IMR-90 (cell line): ENCODE measurements at regions not wholly inside any gene's neighbourhood (a gene's known extent, or its start where the extent isn't known, plus 50 kb on each side); places are given as distances from the start of the nearest gene placed in this dataset.

Experiments
- ATAC-seq: fragments of 200-7000 bp; cut with Tn5 transposase; 2 replicates; pipeline ENCODE4 v1.9.1; 2020; ENCODE audit warnings: low read depth, mild to moderate bottlenecking, moderate library complexity
- BruUV-seq: library from RNA; stranded (reverse); fragments of 400-500 nt; replicated peaks from 2 replicates; lab custom pipeline; 2021; lab: Mats Ljungman, UMichigan
- CTCF ChIA-PET: fragments of 300-600 bp; formaldehyde crosslinking; extraction: SDS; loops from one replicate; lab custom pipeline; 2021; ENCODE audit warnings: antibody characterized with exemption; lab: Yijun Ruan, JAX
- POLR2A ChIA-PET: fragments of 300-600 bp; sonication (Branson Sonifier 250); formaldehyde crosslinking; loops from one replicate; lab custom pipeline; 2022; ENCODE audit warnings: antibody characterized with exemption; ENCODE audit not compliant: unreplicated experiment; lab: Charles Lee
- DNase-seq: peaks from one replicate; pipeline ENCODE4 v3.0.0; 2013
- H2AFZ ChIP-seq: replicated peaks from 2 replicates; pipeline ENCODE3; 2013; ENCODE audit warnings: low read length, mild to moderate bottlenecking; ENCODE audit not compliant: poor library complexity
- H2AK5ac ChIP-seq: 2 replicates; pipeline ENCODE4 v1.6.1; 2013; ENCODE audit warnings: low read depth, low read length, inconsistent platforms
- H2AK9ac ChIP-seq: replicated peaks from 2 replicates; pipeline ENCODE3; 2013; ENCODE audit warnings: mild to moderate bottlenecking, low read depth, low read length, moderate library complexity; ENCODE audit not compliant: poor library complexity
- H2BK120ac ChIP-seq: 2 replicates; pipeline ENCODE4 v1.6.1; 2013; ENCODE audit warnings: low read depth, low read length, inconsistent platforms
- H2BK15ac ChIP-seq: 3 replicates; pipeline ENCODE4 v1.6.1; 2013; ENCODE audit warnings: low read depth, low read length, inconsistent platforms
- H2BK20ac ChIP-seq: 2 replicates; pipeline ENCODE4 v1.6.1; 2013; ENCODE audit warnings: low read depth, mild to moderate bottlenecking, inconsistent platforms, low read length, moderate library complexity
- H2BK5ac ChIP-seq: 2 replicates; pipeline ENCODE4 v1.6.1; 2013; ENCODE audit warnings: mild to moderate bottlenecking, low read depth, low read length, inconsistent platforms; ENCODE audit not compliant: poor library complexity, severe bottlenecking
- H3K14ac ChIP-seq: replicated peaks from 2 replicates; pipeline ENCODE4 v1.6.1; 2013; ENCODE audit warnings: low read depth, low read length, inconsistent platforms
- H3K18ac ChIP-seq: 2 replicates; pipeline ENCODE4 v1.6.1; 2013; ENCODE audit warnings: low read depth, low read length, control low read depth
- H3K23ac ChIP-seq: 2 replicates; pipeline ENCODE4 v1.6.1; 2013; ENCODE audit warnings: low read depth, low read length, inconsistent platforms
- H3K27ac ChIP-seq: 2 replicates; pipeline ENCODE4 v1.5.1; 2013; ENCODE audit warnings: mild to moderate bottlenecking, control low read depth, low read length; ENCODE audit not compliant: insufficient read depth
- H3K27me3 ChIP-seq: 2 replicates; pipeline ENCODE4 v1.6.1; 2013; ENCODE audit warnings: low read length; ENCODE audit not compliant: control insufficient read depth, insufficient read depth
- H3K36me3 ChIP-seq: 2 replicates; pipeline ENCODE4 v1.6.1; 2013; ENCODE audit warnings: low read length, mixed read lengths; ENCODE audit not compliant: control insufficient read depth, insufficient read depth
- H3K4ac ChIP-seq: 2 replicates; pipeline ENCODE4 v1.6.1; 2013; ENCODE audit warnings: low read depth, low read length, inconsistent platforms
- H3K4me1 ChIP-seq: 2 replicates; pipeline ENCODE4 v1.6.1; 2013; ENCODE audit warnings: low read length, mixed read lengths; ENCODE audit not compliant: control insufficient read depth, insufficient read depth
- H3K4me2 ChIP-seq: 2 replicates; pipeline ENCODE4 v1.6.1; 2013; ENCODE audit warnings: low read depth, mild to moderate bottlenecking, control low read depth, low read length, moderate library complexity
- H3K4me3 ChIP-seq: 2 replicates; pipeline ENCODE4 v1.5.1; 2013; ENCODE audit warnings: low read depth, mild to moderate bottlenecking, control low read depth, low read length, moderate library complexity; ENCODE audit not compliant: insufficient read depth
- H3K56ac ChIP-seq: 2 replicates; pipeline ENCODE4 v1.6.1; 2013; ENCODE audit warnings: low read length, inconsistent platforms; ENCODE audit not compliant: insufficient read depth; ENCODE audit errors: extremely low read depth
- H3K79me1 ChIP-seq, 2 experiments: 2 replicates each; pipeline ENCODE4 v1.6.1; 2013; ENCODE audit warnings: low read length in 2 of 2, inconsistent platforms in 1 of 2, low read depth in 1 of 2
- H3K9ac ChIP-seq: 2 replicates; pipeline ENCODE4 v1.6.1; 2013; ENCODE audit warnings: low read depth, low read length, control low read depth
- H3K9me1 ChIP-seq: 2 replicates; pipeline ENCODE4 v1.6.1; 2013; ENCODE audit warnings: low read length, inconsistent platforms; ENCODE audit not compliant: insufficient read depth
- H3K9me3 ChIP-seq: 2 replicates; pipeline ENCODE4 v1.6.1; 2013; ENCODE audit warnings: low read length; ENCODE audit not compliant: control insufficient read depth, insufficient read depth
- H4K20me1 ChIP-seq: 2 replicates; pipeline ENCODE4 v1.6.1; 2013; ENCODE audit warnings: low read length, inconsistent platforms; ENCODE audit not compliant: insufficient read depth
- H4K5ac ChIP-seq: 2 replicates; pipeline ENCODE4 v1.6.1; 2013; ENCODE audit warnings: mild to moderate bottlenecking, low read depth, low read length, control low read depth
- H4K8ac ChIP-seq, 2 experiments: 2 replicates each; pipeline ENCODE4 v1.6.1; 2013; ENCODE audit warnings: low read depth in 2 of 2, low read length in 2 of 2, control low read depth in 1 of 2, inconsistent platforms in 1 of 2
- H4K91ac ChIP-seq: 2 replicates; pipeline ENCODE4 v1.6.1; 2013; ENCODE audit warnings: low read depth, low read length, inconsistent platforms; ENCODE audit not compliant: insufficient read depth
- MXI1 ChIP-seq: IDR thresholded peaks from 2 replicates; pipeline ENCODE4 v1.6.1; 2012; ENCODE audit warnings: low read depth, mild to moderate bottlenecking, low read length, moderate library complexity, borderline replicate concordance
- NFE2L2 ChIP-seq: fragments of 150-350 bp; IDR thresholded peaks from 2 replicates; pipeline ENCODE4 v1.6.1; 2016; ENCODE audit warnings: low read depth, mild to moderate bottlenecking, low read length
- SMC3 ChIP-seq: fragments of 150-350 bp; IDR thresholded peaks from 2 replicates; pipeline ENCODE4 v1.6.1; 2016; ENCODE audit warnings: low read depth, mild to moderate bottlenecking, antibody characterized with exemption, low read length, moderate library complexity
- WGBS, 2 experiments: methylation state at CpG; one replicate each; pipeline versions ENCODE4 v1.1.5 to v1.1.7; 2013; ENCODE audit warnings: missing lambda C conversion rate in 2 of 2; ENCODE audit not compliant: insufficient read length in 1 of 2; ENCODE audit errors: extremely low coverage in 2 of 2; 5-methylcytosine and 5-hydroxymethylcytosine counted together
- dilution Hi-C: fragments of 300-500 bp; cut with HindIII; formaldehyde crosslinking; loops from one replicate; pipeline ENCODE4 v1.14.3; 2018; ENCODE audit warnings: low sequenced_read_pairs; ENCODE audit not compliant: unreplicated experiment
- in situ Hi-C: fragments of 300-500 bp; cut with MboI; formaldehyde crosslinking; loops from 3 replicates; pipeline ENCODE4 v1.14.3; 2019; ENCODE audit warnings: low sequenced_read_pairs, inconsistent platforms, mixed read lengths
- intact Hi-C: fragments of 100-400 bp; cut with micrococcal nuclease; formaldehyde crosslinking; loops from 2 replicates; pipeline ENCODE4 v1.10.0; 2022

DNA sequence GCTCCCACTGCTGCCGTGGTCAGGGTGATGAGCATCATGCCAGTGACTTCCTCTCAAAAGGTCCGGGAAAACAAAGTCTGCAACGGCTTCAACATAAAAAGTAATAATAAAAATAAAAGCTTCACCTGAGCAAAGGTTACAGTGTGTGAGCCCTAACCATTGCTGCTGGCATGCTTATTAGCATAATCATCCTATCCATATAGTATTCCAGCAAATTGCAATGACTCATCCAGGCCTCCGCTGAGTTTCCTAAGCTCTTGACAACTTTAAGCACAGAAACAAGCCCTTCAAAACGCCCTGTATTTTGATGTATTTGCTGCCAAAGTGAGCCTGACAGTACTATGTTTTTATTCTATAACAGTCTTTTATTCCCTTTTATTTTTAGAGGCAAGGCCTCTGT, 100.5 kb downstream of the AASDH start:
- in situ Hi-C loops = no loop called here
- dilution Hi-C loops = no loop called here
- TF ChIP-seq NFE2L2 (no peak), MXI1 (no peak), SMC3 (no peak)
- H3K27ac ChIP-seq = no peak overlapping the region
- H4K5ac ChIP-seq = no peak overlapping the region
- H3K79me1 ChIP-seq = no peaks in the 10 kb centered on the region
- H3K4me1 ChIP-seq = no peaks in the 10 kb centered on the region
- no peak for DNase-seq
- no CpG with 5 or more reads among the region's 5 CpGs for WGBS, 2 experiments
- H2AK5ac ChIP-seq = no peak overlapping the region
- no TSS peak for BruUV-seq
- no peak overlapping the region for H2BK5ac ChIP-seq
- intact Hi-C loops = no loop called here
- no peak overlapping the region for H3K56ac ChIP-seq
- H3K4me3 ChIP-seq = no peak overlapping the region
- H3K4ac ChIP-seq = no peak overlapping the region
- no peak overlapping the region for H4K91ac ChIP-seq
- no peak overlapping the region for H2BK20ac ChIP-seq
- H3K4me2 ChIP-seq = no peak overlapping the region
- no peaks in the 10 kb centered on the region for H4K20me1 ChIP-seq
- no peak overlapping the region for H3K18ac ChIP-seq
- H3K9me3 ChIP-seq = no peaks in the 10 kb centered on the region
- no peak overlapping the region for H2BK120ac ChIP-seq
- no peaks in the 10 kb centered on the region for H3K36me3 ChIP-seq
- ChIA-PET CTCF (no interaction called here), POLR2A (no interaction called here)
- no peak overlapping the region for H3K23ac ChIP-seq
- no peak overlapping the region for H3K14ac ChIP-seq
- H2AK9ac ChIP-seq = no peak overlapping the region
- no peak overlapping the region for H2BK15ac ChIP-seq
- H3K27me3 ChIP-seq = no peaks in the 10 kb centered on the region; the same call in 1 of the 2 replicates
- no peak for ATAC-seq
- no peaks in the 10 kb centered on the region for H3K9me1 ChIP-seq
- H3K9ac ChIP-seq = no peak overlapping the region
- H4K8ac ChIP-seq = no peak overlapping the region
- no peak overlapping the region for H2AFZ ChIP-seq
